HG02610 (cell line): ENCODE measurements at regions not wholly inside any gene's neighbourhood (a gene's known extent, or its start where the extent isn't known, plus 50 kb on each side); places are given as distances from the start of the nearest gene placed in this dataset.
"Not testable (repeated sequence)": the region's sequence is repeated elsewhere in the genome, so short reads cannot be mapped to it uniquely, and the experiment has no call there.

ENCODE experiments used
- ATAC-seq: cut with Tn5 transposase; IDR thresholded peaks from one replicate; pipeline ENCODE4 v1.9.1; 2021; ENCODE audit warnings: mild to moderate bottlenecking, moderate library complexity; ENCODE audit not compliant: unreplicated experiment

- peak; percentile 93 for ATAC-seq
These were observed 70.0 kb upstream of the HGF start for GRCh38 chr7:81839708-81840369.

DNA sequence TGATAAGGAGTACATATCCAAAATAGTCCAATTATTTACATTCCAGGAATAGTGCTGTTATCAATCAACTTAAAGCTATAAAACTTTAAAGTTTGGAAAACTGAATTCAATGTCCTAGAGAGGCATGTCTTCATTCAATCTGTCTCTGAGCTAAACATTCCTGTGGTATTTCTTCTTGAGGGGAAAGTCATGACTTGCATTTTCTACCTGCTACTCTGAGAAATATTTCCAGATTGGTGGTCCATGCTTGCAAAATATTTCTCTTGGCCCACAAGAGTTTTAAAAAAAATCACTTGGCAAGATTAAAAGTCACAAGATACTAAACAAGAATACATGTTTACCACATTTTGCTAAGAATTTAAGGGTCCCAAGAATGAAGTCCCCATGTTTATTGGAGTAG lies 63.6 kb upstream of the HGF start:
- ATAC-seq, result no peak

- ATAC-seq, result no peak
These were observed 62.0 kb upstream of the HGF start for GRCh38 chr7:81831883-81832282.

GRCh38 chr7:81829511-81829910 lies 59.7 kb upstream of the HGF start:
- ATAC-seq, result not testable (repeated sequence)

GRCh38 chr7:81822811-81823210 lies 53.0 kb upstream of the HGF start:
- ATAC-seq, result no peak

- ATAC-seq, result no peak
These were observed 50.0 kb upstream of the HGF start for GRCh38 chr7:81819861-81820260.
